ENCODE measurements at regions not wholly inside any gene's neighbourhood (a gene's known extent, or its start where the extent isn't known, plus 50 kb on each side); places are given as distances from the start of the nearest gene placed in this dataset.
"Not testable (repeated sequence)": the region's sequence is repeated elsewhere in the genome, so short reads cannot be mapped to it uniquely, and the experiment has no call there.

DNA sequence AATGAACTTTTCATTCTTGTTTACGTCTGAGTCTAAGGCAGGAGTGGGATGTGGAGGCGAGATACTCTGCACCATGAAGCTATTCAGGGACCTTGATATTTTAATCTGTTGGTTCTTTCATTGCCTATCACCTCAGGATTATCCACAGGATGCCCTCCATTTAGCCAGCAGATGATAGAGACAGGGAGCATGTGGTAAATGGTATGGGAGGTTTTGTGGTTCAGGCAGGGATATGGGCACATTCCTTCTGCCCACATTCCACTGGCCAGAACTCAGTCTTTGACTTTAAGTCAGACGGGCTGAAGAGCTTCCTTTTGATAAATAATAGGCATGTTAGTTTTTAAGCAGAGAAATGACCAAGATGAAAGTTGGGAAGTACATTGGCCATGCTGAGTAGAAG is 548.0 kb upstream of the CCDC54 start:
- DNase-seq (ENCODE audit: low read depth in 1 of 2, low spot score in 1 of 2) = no peak

GRCh38 chr3:106830334-106830733 is 546.9 kb upstream of the CCDC54 start:
- DNase-seq (ENCODE audit: low read depth in 1 of 2, low spot score in 1 of 2) = no peak

GRCh38 chr3:106836906-106837305 is 540.3 kb upstream of the CCDC54 start:
- DNase-seq (ENCODE audit: low read depth in 1 of 2, low spot score in 1 of 2) = no peak

DNA sequence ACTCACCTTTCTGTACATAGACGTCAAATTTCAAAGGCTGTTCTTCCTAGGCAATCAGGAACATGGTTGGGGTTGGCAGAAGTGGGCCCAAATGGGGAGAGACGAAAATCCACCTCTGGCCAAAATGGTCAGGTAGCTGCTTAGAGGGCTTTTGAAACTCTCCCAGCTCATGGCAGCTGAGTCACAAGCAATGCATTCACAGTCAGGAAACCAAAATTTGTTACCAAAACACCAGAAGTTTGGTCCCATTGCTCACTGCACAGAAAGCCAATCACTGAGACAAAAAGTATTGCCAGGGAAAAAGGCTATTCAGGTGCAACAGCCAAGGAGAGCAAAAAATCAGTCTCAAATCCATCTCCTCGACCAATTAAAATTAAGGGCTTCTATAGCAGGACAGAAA is 539.6 kb upstream of the CCDC54 start:
- no peak for DNase-seq (ENCODE audit: low read depth in 1 of 2, low spot score in 1 of 2)

GRCh38 chr3:106839576-106840280 is 537.5 kb upstream of the CCDC54 start:
- no peak for DNase-seq (ENCODE audit: low read depth in 1 of 2, low spot score in 1 of 2)

- DNase-seq (ENCODE audit: low read depth in 1 of 2, low spot score in 1 of 2) = no peak
These were observed 536.9 kb upstream of the CCDC54 start for GRCh38 chr3:106840319-106840718.

- no peak for DNase-seq (ENCODE audit: low read depth in 1 of 2, low spot score in 1 of 2)
These were observed 535.1 kb upstream of the CCDC54 start for GRCh38 chr3:106842151-106842550.

GRCh38 chr3:106844638-106845037 is 532.6 kb upstream of the CCDC54 start:
- no peak for DNase-seq (ENCODE audit: low read depth in 1 of 2, low spot score in 1 of 2)

DNA sequence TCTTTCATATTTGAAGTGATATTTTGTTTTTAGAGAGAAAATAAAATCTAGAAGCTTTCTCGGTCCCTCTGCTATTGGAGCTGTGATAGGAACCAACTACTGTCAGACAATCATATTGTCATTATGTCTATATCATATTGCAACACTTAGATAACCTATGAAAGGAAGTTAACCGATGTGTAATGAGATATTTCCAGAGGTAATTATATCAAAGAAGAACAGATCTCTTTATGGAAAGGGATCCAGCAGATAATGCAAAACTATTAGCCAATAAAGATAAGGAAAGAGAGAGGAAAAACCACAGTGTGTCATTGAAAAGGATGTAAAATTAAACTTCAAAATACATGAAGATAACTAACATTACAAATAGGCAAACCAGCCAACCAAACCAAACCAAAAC is 529.1 kb upstream of the CCDC54 start:
- DNase-seq (ENCODE audit: low read depth in 1 of 2, low spot score in 1 of 2) = no peak

DNA sequence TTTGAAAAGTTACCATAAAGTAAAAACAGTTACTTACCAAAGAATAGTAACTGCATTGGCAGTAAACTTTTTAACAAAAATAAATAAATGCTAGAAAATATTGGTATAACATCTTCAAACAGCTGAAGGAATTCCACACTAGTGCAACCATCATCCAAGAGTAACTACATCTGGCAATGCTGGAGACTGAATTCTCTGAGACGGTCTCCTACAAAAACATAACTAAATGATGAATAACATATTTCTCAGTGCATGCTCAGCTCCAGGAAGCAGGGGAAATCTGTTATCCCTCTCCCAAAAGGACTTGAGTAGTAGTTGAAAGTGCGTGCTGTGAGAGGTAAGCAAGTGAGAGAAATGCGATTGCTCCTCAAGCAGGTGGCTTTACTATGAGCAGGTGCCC is 526.8 kb upstream of the CCDC54 start:
- no peak for DNase-seq (ENCODE audit: low read depth in 1 of 2, low spot score in 1 of 2)

DNA sequence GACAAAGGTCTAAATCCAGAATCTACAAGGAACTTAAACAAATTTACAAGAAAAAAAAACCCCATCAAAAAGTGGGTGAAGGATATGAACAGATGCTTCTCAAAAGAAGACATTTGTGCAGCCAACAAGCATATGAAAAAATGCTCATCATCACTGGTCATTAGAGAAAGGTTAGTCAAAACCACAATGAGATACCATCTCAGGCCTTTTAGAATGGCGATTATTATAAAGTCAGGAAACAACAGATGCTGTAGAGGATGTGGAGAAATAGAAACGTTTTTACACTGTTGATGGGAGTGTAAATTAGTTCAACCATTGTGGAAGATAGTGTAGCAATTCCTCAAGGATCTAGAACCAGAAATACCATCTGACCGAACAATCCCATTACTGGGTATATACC is 518.9 kb upstream of the CCDC54 start:
- not testable (repeated sequence) for DNase-seq (ENCODE audit: low read depth in 1 of 2, low spot score in 1 of 2)

DNA sequence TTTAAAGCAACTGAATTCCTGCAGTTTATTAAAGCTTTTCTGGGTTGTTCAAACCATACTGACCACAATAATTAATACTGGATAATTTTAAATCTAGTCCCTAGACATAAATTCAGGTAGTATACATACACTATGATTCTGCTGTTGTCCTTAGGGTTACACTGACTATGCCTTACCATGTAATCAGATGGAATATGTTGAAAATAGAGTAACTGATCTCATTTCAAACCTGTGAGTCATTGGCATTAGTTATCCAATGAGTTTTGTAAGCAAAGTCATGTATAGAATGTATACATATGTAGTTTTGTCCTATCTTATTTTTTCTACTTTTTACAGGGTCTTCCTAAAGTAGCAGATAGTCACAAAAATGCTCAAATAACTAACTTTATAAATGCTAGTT is 517.1 kb upstream of the CCDC54 start:
- DNase-seq (ENCODE audit: low read depth in 1 of 2, low spot score in 1 of 2) = no peak

DNA sequence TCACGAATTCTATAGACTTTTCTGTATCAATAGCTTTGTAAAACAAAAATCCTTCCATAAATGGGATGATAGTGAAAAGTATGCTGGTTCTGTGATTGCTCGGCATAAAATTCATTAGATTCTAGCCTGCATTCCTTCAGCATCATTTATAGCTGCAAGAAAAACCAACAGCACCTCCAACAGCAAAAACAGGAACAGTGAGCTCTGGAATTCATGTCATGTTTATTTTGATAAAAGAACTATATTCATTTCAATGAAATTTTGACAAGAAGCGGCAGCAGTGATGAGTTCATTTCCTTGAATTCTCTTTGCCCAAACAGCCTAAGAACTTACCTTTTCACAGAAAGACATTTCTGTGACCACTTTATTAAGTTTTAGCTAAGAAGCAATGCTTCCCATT is 515.2 kb upstream of the CCDC54 start:
- no peak for DNase-seq (ENCODE audit: low read depth in 1 of 2, low spot score in 1 of 2)

GRCh38 chr3:106877627-106878026 is 499.6 kb upstream of the CCDC54 start:
- no peak for DNase-seq (ENCODE audit: low read depth in 1 of 2, low spot score in 1 of 2)

GRCh38 chr3:106880206-106880605 is 497.0 kb upstream of the CCDC54 start:
- DNase-seq (ENCODE audit: low read depth in 1 of 2, low spot score in 1 of 2) = no peak

GRCh38 chr3:106881186-106881585 is 496.1 kb upstream of the CCDC54 start:
- DNase-seq (ENCODE audit: low read depth in 1 of 2, low spot score in 1 of 2) = no peak

- no peak for DNase-seq (ENCODE audit: low read depth in 1 of 2, low spot score in 1 of 2)
These were observed 494.9 kb upstream of the CCDC54 start for GRCh38 chr3:106882297-106882696.

GRCh38 chr3:106906074-106906473 is 471.2 kb upstream of the CCDC54 start:
- no peak for DNase-seq (ENCODE audit: low read depth in 1 of 2, low spot score in 1 of 2)

DNA sequence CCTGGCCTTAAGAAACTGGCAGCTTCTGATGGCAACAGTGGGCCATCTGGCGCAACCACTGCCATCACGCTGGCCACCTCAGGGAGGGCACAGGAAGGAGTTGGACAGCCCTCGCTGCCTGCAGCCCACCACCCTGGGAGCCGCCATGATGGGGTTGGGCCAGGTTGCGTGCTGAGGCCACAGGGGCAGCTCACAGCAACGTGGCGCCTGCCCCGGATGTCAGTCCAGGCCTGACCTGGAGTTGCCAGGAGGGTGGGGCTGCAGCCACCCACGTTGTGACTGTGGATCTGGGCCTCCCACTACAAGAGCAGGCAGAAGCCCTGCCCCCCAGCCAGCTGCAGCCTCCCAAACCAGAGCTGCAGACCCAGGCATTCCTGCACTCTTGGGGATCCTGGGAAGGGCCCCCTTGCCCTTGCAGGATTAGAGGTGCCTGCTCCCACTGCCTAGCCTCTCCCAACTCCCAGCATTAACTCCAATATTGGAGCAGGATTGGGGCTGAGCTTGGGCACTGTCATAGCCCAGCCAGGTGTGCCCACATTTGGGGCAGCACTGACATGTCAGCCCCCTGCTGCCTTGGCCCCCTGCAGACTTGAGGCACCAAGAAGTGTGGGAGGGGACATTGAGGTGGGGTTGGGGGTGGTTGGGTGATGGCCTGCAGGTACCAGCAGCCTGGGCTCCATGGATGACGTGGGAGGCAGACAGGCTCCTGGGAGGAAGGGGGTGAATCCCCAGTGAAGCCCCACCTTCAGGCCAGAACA is 468.9 kb upstream of the CCDC54 start:
- DNase-seq (ENCODE audit: low read depth in 1 of 2, low spot score in 1 of 2) = no peak

GRCh38 chr3:106913111-106913698 is 464.0 kb upstream of the CCDC54 start:
- no peak for DNase-seq (ENCODE audit: low read depth in 1 of 2, low spot score in 1 of 2)

GRCh38 chr3:106913966-106914365 is 463.3 kb upstream of the CCDC54 start:
- DNase-seq (ENCODE audit: low read depth in 1 of 2, low spot score in 1 of 2) = no peak

DNA sequence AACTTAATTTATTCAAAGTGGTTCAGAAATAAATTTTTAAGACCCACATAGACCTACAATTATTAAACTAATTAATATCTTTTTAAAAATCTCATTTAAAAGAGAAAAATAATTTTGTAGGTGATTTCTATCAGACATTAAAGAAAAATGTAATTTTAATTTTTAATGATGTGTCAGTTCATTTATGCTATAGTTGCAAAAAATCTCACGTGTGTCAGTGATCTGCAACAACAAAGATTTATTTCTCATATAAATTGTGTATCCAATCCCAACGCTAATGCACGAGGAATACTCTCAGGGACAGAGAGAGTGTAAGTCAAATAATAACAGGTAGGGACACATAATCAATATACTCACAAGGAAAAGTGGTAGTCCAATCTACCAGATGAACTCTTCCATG is 456.6 kb upstream of the CCDC54 start:
- no peak for DNase-seq (ENCODE audit: low read depth in 1 of 2, low spot score in 1 of 2)
